Left lobe of liver (tissue), 2 donors: ENCODE measurements at regions not wholly inside any gene's neighbourhood (a gene's known extent, or its start where the extent isn't known, plus 50 kb on each side); places are given as distances from the start of the nearest gene placed in this dataset.
"Not testable (repeated sequence)": the region's sequence is repeated elsewhere in the genome, so short reads cannot be mapped to it uniquely, and the experiment has no call there.

Source experiments
- ATAC-seq: fragments of 200-7000 bp; cut with Tn5 transposase; one replicate; pipeline ENCODE4 v1.9.1; 2020; ENCODE audit warnings: mild to moderate bottlenecking, moderate library complexity
- DNase-seq: peaks from one replicate; pipeline ENCODE4 v3.0.0-alpha.2; 2020; ENCODE audit warnings: low spot score
- donor health status: DM: no; HTN: no; CAD: no; lungs with moderate emphysema.
- donor health status: DM: no; HTN: yes; CAD: no.

DNA sequence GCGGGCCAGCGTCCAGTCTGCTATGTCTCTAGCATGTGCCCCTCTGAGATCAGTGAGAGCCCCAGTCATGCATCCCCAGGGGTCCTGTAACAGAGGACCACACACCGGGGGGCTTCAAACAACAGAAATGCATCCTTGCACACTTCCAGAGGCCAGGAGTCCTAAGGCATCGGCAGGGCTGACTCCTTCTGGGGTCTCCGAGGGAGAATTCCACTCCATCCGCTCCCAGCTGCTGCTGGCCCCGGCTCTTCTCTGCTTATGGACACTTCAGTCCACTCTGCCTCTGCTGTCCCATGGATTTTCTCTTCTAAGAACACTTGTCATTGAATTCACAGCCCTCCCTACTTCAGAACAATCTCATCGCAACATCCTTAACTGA is 157.6 kb downstream of the NPIPB11 start:
- not testable (repeated sequence) for ATAC-seq, DNase-seq

DNA sequence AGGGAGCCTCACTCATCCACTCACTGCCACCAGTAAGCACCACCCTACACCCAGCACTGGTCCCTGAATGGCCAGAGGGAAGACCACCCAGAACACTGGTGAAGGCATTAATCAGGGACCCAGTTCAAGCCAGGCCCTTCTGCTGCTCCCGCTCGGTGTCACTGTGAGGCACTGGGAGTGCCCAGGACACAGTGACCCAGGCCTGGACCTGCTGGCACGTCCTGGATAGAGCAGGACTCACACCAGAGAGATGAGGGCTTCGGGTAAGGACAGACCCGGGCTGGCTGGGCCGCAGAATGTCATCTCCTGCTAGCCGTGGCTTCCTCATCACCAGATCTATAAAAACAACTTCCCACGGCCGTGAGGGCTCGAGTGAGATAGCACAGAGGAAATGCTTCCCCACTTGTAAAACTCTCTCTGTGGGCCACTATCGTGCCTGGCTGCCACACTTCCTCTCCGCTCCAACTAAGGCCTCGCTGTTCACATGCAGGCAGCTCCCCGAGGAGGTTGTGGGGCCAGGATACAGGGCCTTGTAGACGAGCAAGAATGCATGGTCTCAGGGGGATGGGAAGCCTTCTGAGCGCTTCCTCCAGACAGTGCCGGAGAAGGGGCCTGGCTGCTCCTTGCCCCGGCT is 158.1 kb downstream of the NPIPB11 start:
- DNase-seq, result not testable (repeated sequence)
- ATAC-seq, result peak; percentile 72

DNA sequence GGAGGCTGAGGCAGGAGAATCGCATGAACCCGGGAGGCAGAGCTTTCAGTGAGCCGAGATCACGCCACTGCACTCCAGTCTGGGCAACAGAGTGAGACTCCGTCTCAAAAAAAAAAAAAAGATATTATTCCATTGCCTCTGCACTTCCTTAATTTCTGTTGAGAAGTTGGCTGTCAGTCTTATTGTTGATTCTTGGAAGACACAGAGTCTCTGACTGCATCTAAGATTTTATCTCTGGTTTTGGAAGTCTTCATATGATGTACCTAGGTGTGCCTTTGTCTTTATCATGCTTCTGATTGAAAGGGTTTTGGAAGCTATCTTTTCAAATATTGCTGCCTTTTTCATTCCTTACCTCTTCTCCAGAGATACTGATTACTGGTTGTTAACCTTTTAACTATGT is 160.4 kb downstream of the NPIPB11 start:
- not testable (repeated sequence) for DNase-seq, ATAC-seq

DNA sequence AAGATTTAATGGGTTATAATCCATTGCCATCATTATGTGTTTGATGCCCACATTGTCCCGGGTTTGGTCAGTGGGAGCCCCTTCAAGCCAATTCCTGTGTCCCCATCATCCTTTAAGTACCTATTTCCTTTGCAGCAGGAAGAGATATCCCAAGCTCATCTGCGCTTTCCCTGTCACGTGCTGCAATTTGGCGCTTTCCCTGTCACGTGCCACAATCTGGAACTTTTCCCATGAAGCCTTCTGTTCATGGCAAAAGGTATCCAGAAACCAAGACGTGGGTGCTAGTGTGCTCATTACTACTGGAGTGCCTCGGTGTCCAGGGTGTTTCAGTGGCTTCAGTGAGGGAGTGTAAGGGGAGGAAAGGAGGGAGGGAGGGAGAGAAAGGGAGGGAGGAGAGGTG is 168.5 kb downstream of the NPIPB11 start:
- ATAC-seq, result no peak
- peak; percentile 21 for DNase-seq

DNA sequence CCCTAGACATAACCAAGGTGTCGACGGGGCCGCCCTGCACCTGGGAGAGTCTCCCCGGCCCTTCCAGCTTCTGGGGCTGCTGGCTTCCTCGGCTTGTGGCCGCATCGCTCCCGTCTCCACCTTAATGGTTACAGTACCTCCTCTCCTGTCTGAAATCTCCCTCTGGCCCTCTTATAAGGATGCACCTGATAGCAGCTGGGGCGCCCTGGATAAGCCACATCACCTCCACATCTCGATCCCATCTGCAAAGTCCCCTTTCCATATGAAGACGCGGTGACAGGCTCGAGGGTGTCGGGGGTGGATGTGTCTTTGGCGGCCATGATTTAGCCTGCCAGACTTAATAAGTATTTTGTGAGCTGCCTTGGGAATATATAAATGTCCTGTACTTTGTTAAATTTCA is 169.0 kb downstream of the NPIPB11 start:
- ATAC-seq, result not testable (repeated sequence)
- peak; percentile 18 for DNase-seq

DNA sequence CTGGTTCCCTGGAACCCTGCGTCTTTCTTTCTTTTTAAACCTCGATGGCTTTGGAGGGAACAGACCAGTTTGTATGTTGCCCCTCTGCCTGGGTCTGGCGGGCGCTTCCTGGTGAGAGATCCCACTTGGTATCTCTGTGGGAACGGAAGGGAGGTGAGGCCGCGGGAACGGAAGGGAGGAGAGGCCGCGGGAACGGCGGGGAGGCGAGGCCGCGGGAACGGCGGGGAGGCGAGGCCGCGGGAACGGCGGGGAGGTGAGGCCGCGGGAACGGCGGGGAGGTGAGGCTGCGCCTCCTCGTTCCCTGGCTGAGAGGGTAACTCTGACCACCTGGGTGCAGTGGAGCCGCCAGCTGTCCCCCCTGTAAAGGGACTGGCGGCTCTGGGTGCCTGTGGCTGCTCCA is 169.5 kb downstream of the NPIPB11 start:
- ATAC-seq, result not testable (repeated sequence)
- peak; percentile 26 for DNase-seq

DNA sequence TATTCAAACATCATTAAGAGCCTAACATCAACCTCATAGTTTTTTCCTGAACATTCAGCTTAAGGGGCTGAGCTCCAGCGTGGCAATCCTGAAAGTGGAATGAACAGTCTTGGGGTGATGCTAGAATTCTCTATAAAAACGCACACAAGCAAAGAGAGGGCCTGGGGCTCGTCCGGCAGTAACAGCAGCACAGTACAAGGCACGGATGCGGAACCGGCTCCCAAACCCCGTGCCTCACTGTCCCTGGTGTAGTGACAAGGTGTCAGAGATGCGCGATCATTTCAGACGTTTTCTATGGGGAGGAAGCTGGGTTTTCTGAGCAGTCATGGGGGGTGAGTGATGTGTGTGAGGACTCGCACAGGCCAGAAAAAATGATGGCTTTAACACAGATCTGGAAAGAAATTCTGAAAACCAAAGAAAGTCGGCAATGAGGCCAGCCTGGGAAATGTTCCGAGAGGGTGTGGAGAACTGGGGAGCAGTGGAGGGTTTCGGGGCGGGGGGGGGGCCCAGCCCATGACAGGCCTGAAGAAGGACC is 170.6 kb downstream of the NPIPB11 start:
- not testable (repeated sequence) for ATAC-seq
- DNase-seq, result peak; percentile 23

DNA sequence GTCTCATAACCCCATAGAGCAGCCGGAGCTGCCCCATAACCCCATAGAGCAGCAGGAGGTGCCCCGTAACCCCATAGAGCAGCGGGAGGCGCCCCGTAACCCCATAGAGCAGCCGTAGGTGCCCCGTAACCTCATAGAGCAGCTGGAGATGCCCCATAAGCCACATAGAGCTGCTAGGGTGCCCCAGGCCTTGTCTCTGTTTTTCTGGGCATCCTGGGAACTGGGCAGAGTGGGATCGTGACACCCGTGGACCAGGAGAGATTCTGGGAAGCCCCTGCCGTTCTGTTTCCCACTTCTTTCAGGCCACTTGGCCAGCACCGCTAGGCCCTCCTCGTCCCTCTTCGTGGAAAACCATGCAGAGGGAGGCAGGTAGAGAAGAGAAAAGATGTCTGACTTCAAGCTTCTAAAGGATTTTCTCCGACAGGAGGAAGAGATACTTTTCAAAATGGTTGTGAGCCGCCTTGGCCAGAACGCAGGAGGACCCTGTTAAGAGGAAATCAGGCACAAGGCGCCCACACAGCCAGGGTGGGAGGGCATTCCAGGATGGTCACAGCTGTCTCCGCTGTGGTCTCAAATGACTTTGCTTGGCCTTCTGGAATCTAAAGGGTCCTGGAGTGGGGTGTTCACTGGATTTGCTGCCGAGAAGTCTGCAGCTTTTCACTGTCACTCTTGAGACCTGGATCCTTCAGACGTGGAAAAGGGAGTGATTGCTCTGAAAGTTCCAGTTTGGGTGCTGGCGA is 171.8 kb downstream of the NPIPB11 start:
- peak; percentile 35 for DNase-seq
- ATAC-seq, result not testable (repeated sequence)

DNA sequence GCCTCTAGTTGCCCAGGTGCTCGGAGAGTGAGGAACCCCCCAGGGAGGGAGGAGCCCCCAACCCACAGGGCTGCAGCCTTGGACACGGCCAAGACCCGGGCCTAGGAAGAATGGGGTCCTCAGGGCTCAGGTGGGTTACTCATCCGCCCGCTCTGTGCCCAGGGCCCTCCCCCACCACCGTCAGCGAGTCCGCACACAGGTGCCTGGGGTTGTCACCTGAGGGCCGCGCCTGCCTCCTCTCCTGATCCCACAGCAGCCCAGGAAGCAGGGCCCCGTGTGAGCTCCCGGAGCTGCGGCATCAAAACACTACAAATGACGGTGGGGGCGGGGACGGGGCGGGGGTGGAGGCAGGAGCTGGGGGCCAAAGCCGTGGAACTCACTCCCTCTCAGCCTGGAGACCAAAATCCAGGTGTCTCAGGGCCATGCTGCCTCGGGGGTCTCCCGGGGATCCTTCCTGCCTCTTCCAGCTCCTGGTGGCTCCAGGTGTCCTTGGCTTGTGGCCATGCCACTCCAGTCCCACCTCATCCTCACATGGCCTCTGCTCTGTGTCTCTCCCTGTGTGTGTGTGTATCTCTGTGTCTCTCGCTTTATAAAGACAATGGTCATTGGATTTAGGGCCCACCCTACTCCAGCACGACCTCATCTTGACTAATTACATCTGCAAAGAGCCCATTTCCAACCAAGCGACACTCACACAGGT is 172.7 kb downstream of the NPIPB11 start:
- peak; percentile 37 for DNase-seq
- ATAC-seq, result not testable (repeated sequence)

DNA sequence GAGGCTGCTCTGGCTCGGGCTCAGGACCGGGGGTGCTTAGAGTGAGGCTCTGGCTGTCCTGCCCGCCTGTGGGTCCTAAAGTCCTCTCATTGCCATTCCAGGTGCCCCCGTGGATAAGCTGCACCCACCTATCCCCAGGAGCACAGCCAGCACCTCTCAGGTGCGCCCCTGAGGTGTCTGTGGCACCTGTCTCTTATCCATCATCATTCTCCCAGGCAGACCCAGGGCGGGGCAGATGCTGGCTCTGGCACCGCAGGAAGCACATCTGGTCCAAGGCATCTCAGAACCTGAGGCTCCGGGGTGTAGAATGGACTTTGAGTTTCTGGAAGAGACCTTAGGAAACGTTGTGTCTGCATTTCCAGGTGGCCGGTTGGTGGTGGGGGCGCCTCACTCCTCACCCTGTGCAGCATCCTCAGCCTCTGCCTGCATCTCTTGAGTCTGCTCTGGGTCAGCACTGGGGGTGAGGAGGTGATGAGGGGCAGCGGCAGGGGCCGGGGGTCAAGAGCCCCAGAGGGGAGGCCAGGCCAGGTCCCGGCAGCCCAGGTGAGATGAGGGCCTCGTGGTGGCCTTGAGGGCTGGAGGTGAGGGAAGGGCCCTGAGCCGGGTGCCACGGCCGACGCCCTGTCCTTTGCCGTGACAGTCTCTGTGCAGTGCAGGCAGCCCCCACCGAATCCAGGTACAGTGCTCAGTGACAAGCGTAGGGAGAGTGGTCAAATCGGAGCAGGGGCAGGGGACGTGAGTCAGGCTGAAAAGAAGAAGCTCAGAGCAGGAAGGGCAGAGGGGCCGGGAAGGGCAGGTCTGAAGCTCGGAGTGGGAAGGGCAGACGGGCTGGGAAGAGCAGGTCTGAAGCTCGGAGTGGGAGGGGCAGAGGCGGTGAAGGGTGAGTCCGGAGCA is 173.5 kb downstream of the NPIPB11 start:
- no peak for ATAC-seq
- DNase-seq, result peak; percentile 40

DNA sequence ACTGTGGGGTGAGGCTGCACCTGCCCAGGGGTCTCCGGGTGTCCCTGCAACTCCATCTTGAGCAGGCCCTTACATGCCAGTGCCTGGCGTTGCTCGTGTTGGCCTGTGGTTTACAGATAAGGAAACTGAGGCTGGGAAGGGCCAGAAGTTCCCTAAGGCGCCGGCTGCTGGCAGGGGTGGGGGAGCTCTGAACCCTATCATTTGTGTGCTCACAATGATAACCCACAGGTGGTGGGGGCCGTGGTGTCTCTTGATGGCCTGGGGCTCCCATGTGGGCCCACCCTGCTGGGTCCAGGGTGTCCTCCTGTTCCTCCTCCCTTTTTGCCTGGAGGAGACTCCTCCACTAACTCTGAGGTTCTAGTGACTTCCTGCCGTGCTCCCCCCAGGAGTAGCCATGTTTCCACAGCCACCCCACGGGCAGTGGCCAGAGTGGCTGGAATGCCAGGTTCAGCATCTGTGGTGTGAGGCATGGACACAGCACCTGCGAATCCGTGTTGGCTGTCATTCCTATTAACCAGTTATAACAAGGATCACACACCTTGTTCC is 174.3 kb downstream of the NPIPB11 start:
- not testable (repeated sequence) for ATAC-seq, DNase-seq

DNA sequence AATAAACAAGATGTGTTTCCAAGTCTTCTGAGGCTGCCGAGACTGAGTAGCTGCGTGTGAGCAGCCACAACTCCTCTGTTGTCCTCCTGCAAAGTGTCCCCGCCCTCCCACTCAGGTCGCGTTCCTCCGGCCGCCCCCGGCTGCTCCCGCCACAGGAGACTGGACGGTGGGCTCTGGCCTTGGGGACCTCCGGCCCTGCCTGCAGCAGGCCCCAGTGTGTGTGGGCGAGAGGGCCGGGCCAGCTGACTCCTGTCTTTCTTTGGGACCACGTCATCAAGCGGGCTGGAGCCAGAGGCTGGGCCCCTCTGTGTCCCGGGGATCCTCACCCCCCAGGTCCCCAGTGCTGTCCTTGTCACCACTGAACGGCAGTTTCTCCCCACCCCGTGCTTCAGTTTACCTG is 175.3 kb downstream of the NPIPB11 start:
- ATAC-seq (no peak), DNase-seq (no peak)

DNA sequence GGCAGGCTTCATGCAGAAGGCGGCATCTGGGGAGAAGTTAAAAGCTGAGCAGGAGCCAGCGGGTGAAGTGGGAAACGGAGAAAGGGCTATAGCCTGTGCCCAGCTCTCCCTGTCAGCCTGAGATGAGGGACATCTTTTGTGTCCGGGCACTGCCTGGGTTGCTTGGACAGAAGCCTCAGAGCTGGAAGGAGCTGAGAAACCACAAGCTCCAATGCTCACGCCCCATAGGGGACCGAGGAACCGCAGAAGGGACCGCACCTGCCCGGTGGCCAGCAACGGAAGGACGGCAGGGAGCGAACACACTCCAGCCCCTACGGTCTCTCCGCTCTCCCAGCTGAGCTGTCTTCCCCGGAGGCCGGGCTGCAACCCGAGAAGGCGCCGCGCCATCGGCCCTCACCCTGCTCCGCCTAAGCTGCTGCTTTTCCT is 175.8 kb downstream of the NPIPB11 start:
- no peak for DNase-seq

DNA sequence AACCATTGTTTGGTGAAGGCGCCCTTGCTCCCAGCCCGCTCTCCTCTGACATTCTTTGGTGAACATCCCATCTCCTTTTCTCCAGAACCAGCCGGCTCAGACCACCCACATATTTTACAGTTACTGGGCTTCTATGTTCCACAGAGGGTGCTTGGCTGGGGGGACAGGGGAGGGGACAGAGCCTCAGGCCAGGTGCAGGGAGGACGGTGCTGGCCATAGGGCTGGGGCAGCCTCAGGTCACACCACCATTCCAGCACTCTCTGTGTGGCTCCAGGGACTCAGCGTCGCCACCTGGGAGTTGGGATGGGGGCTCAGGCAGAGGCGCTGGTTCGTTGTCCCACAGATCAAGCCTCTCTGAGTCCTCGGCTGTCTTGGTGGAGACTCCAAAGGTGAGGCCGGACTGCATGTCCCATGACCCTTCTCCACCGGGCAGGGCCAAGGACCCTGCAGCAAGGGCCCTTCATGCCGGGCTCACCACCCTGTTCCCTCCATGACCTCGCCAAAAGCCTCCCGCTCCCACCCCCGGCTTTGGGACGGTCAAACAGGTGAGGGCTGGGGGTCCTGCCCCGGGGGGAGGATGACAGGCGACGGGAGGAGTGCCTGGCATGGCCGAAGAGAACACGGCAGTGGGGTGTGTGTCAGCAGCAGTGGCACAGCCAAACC is 176.4 kb downstream of the NPIPB11 start:
- not testable (repeated sequence) for DNase-seq, ATAC-seq

More for the DNA sequence above, 175.8 kb downstream of the NPIPB11 start:
- ATAC-seq, result no peak

DNA sequence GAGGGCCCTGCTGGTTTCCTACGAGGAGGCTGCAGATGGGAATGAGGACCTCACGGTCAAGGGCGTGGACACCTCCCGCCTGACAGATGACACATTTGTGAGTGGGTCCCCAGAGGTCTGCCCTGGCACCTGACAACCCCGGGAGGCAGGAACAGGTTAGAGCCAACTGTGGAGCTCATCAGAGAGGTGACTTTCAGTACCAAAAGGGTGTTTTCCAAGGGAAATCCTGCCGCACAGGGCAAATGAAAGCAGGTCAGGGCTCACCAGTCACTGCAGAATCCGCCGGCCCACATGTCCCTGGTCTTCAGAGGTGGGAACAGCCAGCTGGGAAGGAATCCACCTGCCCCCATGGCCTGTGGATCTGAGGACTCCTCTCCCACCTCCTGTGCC is 176.9 kb downstream of the NPIPB11 start:
- DNase-seq, result not testable (repeated sequence)
- peak; percentile 22 for ATAC-seq

DNA sequence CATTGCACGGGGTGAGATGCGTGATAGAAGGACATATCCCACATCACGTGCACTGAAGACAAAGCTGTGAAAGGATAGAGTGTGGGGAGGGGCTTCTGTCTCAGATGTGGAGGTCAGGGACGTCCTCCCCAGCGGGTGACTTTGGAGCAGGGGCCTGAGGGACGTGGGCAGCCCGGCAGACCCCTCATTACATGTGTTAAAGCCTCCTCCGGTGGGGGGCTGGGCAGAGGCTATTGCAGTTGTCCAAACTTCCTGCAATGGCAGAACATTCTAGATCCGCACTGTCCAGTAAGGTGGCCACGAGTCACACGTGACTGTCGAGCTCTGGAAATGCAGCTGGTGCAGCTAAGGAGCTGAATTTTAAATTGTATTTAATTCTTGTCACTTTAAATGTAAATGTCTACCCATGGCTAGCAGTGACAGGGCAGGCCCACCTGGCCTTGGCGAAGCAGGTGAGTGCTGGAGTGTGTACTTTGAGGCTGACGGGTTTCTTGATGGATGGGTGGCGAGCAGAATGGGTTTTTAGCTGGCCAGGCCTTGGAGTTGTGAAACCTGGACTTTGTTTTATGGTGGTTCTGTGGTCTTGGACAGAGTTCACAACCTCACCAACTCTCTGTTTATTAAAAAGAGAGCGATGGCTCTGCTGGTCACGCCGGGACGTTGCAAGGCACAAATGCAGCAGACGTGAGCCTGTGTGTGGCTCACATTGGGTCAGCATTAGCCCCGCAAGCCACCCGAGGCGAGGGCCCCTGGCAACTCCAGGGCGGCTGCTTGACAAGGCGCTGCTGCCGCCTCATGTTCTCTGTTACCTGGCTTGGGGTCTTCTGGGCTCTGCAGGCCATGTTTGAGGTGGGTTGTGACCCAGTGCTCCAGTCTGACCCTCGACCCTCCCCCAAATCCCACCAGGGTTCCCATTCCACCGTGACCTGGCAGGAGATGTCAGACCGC is 177.6 kb downstream of the NPIPB11 start:
- ATAC-seq (peak; percentile 67), DNase-seq (peak; percentile 84)

DNA sequence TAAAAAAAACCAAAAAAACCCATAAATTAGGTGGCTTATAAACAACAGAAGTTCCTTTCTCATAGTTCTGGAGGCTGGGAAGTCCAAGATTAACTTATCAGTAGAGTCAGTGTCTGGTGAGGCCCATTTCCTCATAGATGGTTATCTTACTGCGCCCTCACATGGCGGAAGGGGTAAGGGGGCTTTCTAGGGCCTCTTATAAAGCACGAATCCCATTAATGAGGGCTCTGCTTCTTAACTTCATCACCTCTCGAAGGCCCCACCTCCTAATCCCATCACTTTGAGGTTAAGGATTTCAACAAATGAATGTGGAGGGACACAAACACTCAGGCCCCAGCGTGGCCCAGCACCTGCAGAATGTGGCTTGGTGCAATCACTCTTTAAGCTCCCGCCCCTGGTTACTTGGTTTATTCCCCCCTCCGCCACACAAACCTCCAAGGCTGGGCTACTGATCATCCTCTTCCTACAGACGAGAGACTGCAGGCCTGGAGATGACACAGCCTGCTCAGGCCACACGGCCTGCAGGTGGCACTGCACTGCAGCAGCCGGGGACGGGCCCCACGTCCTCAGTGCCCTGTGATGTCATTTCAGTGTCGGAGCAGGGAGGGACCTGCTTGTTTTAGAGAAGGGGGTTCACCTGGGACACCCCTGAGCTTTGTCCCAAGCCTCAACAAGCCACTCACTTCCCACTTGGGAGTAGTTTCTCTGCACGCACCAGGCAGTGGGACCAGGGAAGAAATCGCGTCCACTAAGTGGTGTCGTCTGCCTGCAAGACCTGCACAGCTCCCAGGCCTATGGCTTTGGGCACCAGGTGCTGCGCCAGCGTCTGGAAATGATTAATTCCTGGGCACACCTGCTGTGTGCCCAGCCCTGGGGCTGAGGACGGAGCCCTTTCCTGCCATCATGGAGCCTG is 178.5 kb downstream of the NPIPB11 start:
- ATAC-seq (peak; percentile 86), DNase-seq (peak; percentile 85)
